Retinal pigment epithelial cell (primary cell): ENCODE measurements at regions not wholly inside any gene's neighbourhood (a gene's known extent, or its start where the extent isn't known, plus 50 kb on each side); places are given as distances from the start of the nearest gene placed in this dataset.

ENCODE experiments used
- DNase-seq: peaks from one replicate; pipeline ENCODE4 v3.0.0-alpha.2; 2010; ENCODE audit warnings: low read depth
- H3K4me3 ChIP-seq: 2 replicates; pipeline ENCODE4 v1.5.1; 2011; ENCODE audit warnings: mild to moderate bottlenecking, low read length, control low read depth, moderate library complexity
- TF ChIP-seq, protein P1 (sequence below): conservative IDR thresholded peaks from 2 replicates; pipeline ENCODE4 v1.5.1; 2011; ENCODE audit warnings: low read depth, low read length, control low read depth, inconsistent platforms

GRCh38 chr1:219302697-219303096, 129.0 kb downstream of the LYPLAL1 start:
- no peak for DNase-seq
- TF ChIP-seq, protein P1, sequence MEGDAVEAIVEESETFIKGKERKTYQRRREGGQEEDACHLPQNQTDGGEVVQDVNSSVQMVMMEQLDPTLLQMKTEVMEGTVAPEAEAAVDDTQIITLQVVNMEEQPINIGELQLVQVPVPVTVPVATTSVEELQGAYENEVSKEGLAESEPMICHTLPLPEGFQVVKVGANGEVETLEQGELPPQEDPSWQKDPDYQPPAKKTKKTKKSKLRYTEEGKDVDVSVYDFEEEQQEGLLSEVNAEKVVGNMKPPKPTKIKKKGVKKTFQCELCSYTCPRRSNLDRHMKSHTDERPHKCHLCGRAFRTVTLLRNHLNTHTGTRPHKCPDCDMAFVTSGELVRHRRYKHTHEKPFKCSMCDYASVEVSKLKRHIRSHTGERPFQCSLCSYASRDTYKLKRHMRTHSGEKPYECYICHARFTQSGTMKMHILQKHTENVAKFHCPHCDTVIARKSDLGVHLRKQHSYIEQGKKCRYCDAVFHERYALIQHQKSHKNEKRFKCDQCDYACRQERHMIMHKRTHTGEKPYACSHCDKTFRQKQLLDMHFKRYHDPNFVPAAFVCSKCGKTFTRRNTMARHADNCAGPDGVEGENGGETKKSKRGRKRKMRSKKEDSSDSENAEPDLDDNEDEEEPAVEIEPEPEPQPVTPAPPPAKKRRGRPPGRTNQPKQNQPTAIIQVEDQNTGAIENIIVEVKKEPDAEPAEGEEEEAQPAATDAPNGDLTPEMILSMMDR = no peak
- no peak overlapping the region for H3K4me3 ChIP-seq

DNA sequence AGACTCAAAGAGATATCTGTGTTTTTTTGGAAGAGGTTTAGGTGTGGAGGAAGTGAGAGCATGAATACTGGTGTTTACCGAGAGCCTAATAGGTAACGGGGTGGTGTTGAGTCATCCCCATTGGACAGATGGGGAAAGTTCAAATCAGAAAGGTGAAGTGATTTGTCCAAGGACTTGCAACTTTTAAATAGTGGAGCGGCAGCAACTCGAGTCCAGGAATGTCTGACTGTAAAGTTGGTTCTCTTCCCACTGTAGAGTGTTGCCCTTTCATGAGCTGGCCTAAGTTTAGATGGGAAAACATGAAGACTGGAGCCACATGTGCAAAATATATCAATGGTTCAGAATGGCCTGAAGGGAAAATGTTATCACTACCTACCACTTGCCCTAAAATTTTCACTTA, 125.7 kb downstream of the LYPLAL1 start:
- no peak for DNase-seq
- TF ChIP-seq, protein P1 = no peak
- H3K4me3 ChIP-seq = no peak overlapping the region

DNA sequence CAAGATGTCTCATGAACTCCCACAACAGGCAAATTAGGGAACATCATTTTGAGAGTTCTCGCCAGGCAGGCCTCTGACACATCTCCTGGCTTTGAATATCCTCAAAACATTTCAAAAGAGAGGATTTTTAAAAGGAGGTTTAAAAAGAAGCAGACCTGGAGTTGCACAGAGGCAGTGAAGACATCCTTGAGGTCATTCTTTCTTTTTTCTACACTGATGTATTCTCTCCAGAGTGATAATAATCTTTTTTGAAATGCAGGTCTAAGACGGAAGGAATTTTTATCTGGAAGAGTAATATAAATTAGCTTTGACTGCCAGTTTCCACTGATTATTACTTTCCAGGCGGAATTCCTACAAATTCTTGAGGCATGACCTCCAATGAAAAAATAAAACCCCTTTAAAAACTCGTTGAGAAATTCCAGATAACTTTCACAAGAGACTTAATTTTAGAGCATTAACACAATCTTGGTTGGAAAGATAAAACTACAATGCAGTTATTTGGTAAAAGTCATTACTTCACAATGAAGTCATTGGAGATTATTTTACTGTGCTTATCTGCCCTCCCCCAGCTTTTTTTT, 125.0 kb downstream of the LYPLAL1 start:
- TF ChIP-seq, protein P1 = no peak
- DNase-seq = peak; percentile 75
- H3K4me3 ChIP-seq = no peak overlapping the region

DNA sequence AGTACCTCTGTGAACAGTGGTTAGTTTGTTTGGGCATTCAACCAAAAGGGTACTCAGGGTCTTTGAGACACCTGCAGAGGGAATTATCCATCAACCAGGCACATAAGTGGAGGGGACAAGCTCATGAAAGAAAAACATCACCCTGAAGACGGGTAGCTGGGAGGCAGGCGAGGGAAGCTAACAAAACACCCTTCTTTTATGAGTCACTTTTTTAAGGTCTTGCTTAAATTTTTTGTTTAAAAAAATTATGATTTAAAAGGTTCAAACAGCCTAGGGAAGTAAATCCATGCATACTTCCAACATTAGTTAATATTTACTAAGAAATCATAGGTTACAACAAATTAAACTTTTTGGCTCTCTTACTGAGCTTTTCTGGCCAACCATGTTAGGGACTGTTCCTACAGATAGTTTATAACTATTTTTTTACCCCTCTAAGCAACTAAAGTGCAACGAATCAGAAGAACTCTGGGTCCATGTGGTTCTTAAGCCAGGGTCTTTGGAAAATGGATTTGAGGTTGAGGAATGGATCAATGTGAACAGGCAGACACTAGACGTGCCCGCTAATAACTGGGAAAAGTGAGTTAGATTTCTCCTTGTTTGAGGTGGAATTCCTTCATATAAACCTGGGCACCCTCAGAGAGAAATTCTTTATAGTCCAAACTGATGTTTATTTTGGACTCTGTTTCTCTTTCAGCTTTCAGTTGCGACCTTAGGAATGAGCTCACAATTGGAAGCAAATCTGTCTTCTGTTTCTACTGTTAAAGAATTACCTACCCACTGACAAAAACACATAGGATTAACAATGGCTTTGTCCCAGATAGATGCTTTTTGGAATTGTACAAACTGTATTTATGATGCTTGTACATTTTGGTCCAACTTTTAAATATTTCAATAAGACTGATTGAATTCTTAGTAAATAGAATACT, 123.0 kb downstream of the LYPLAL1 start:
- H3K4me3 ChIP-seq = no peak overlapping the region
- no peak for DNase-seq
- TF ChIP-seq, protein P1 = no peak

- H3K4me3 ChIP-seq = no peak overlapping the region
- TF ChIP-seq, protein P1 = no peak
- no peak for DNase-seq
Measured at GRCh38 chr1:219294251-219294650, 120.6 kb downstream of the LYPLAL1 start.

GRCh38 chr1:219293410-219293809, 119.7 kb downstream of the LYPLAL1 start:
- no peak for DNase-seq
- H3K4me3 ChIP-seq = no peak overlapping the region
- TF ChIP-seq, protein P1 = no peak

DNA sequence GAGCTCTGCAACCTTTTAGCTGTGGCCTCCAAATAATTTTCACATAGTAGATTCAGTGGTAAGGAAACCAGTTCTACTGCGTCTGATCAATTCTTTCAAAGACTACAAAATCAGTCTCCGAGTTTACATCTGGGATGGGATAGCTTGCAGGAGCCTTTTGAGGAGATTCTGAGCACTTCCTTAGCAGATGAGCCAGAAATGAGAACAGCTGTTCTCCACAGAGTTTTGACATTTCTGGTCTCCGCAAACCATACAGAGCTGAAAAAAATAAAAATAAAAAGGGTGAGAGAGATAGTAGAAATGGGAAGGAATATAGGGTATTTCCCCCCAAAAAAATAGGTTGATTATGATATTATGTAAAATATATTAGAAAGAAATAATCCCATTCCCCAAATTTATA, 119.3 kb downstream of the LYPLAL1 start:
- TF ChIP-seq, protein P1 = no peak
- no peak overlapping the region for H3K4me3 ChIP-seq
- DNase-seq = no peak
